ENCODE measurements at regions not wholly inside any gene's neighbourhood (a gene's known extent, or its start where the extent isn't known, plus 50 kb on each side); places are given as distances from the start of the nearest gene placed in this dataset.

- TF ChIP-seq CTCF (IDR thresholded peaks at IDR 0.05) (no peak), POLR2A (IDR thresholded peaks at IDR 0.05) (no peak)
Observed at GRCh38 chr5:10073441-10074104, 176.1 kb downstream of the ATPSCKMT start.

All from right lobe of liver (tissue), 4 donors.